WTC11 (cell line): ENCODE measurements at regions not wholly inside any gene's neighbourhood (a gene's known extent, or its start where the extent isn't known, plus 50 kb on each side); places are given as distances from the start of the nearest gene placed in this dataset.

Experiments
- ATAC-seq: fragments of 200-7000 bp; cut with Tn5 transposase; 2 replicates; pipeline ENCODE4 v1.10.0; 2021; ENCODE audit warnings: mild to moderate bottlenecking, moderate library complexity
- CTCF ChIA-PET: fragments of 300-600 bp; sonication (Branson Sonifier 250); formaldehyde crosslinking; loops from one replicate; lab custom pipeline; 2021; ENCODE audit warnings: antibody characterized with exemption; lab: Charles Lee
- POLR2A ChIA-PET: fragments of 350-600 bp; sonication (Branson Sonifier 250); formaldehyde crosslinking; loops from one replicate; lab custom pipeline; 2021; ENCODE audit warnings: antibody characterized with exemption; lab: Charles Lee
- DNase-seq: peaks from one replicate; pipeline ENCODE4 v3.0.0; 2021; ENCODE audit warnings: low spot score
- H3K27ac Mint-ChIP-seq: 2 replicates; pipeline ENCODE4 v1.8.0; 2021; ENCODE audit warnings: mixed read lengths
- H3K27me3 Mint-ChIP-seq: 2 replicates; pipeline ENCODE4 v1.8.0; 2021; ENCODE audit warnings: low read depth, mild to moderate bottlenecking, moderate library complexity, mixed read lengths
- H3K36me3 Mint-ChIP-seq: 2 replicates; pipeline ENCODE4 v1.8.0; 2021; ENCODE audit warnings: mixed read lengths
- H3K4me1 Mint-ChIP-seq: 2 replicates; pipeline ENCODE4 v1.8.0; 2022; ENCODE audit warnings: mixed read lengths
- H3K4me3 Mint-ChIP-seq: 2 replicates; pipeline ENCODE4 v1.8.0; 2021; ENCODE audit warnings: mild to moderate bottlenecking, moderate library complexity, mixed read lengths
- H3K9me3 Mint-ChIP-seq: 2 replicates; pipeline ENCODE4 v1.8.0; 2021; ENCODE audit warnings: mixed read lengths
- CBFB ChIP-seq: sonication (generic); formaldehyde crosslinking; IDR thresholded peaks from 2 replicates; pipeline ENCODE4 v1.8.1; 2022; ENCODE audit warnings: mild to moderate bottlenecking, low read depth, missing genetic modification reagents
- EMX1 ChIP-seq: fragments of 250-450 bp; sonication (Bioruptor Pico); IDR thresholded peaks from 2 replicates; pipeline ENCODE4 v1.8.0; 2021; ENCODE audit warnings: mild to moderate bottlenecking
- JAZF1 ChIP-seq: fragments of 250-450 bp; sonication (Bioruptor Pico); IDR thresholded peaks from 2 replicates; pipeline ENCODE4 v1.9.0; 2021; ENCODE audit warnings: moderate library complexity, mild to moderate bottlenecking, inconsistent platforms
- NR3C1 ChIP-seq: sonication (generic); formaldehyde crosslinking; conservative IDR thresholded peaks from 2 replicates; pipeline ENCODE4 v1.8.1; 2023; ENCODE audit warnings: low read depth, mild to moderate bottlenecking, missing genetic modification reagents
- OVOL2 ChIP-seq: fragments of 250-450 bp; sonication (Bioruptor Pico); IDR thresholded peaks from 2 replicates; pipeline ENCODE4 v1.9.0; 2021; ENCODE audit warnings: mild to moderate bottlenecking, borderline replicate concordance
- SMAD3 ChIP-seq: sonication (generic); formaldehyde crosslinking; IDR thresholded peaks from 2 replicates; pipeline ENCODE4 v1.8.0; 2022; ENCODE audit warnings: missing genetic modification reagents, mild to moderate bottlenecking, borderline replicate concordance
- SOX15 ChIP-seq: fragments of 250-450 bp; sonication (Bioruptor Pico); IDR thresholded peaks from 2 replicates; pipeline ENCODE4 v1.9.0; 2021; ENCODE audit warnings: mild to moderate bottlenecking
- SP1 ChIP-seq: sonication (generic); formaldehyde crosslinking; conservative IDR thresholded peaks from 2 replicates; pipeline ENCODE4 v1.8.1; 2022; ENCODE audit warnings: missing genetic modification reagents
- TCF7 ChIP-seq: sonication (generic); formaldehyde crosslinking; IDR thresholded peaks from 2 replicates; pipeline ENCODE4 v1.8.0; 2022; ENCODE audit warnings: mild to moderate bottlenecking, low read depth, missing genetic modification reagents, moderate library complexity
- ZNF671 ChIP-seq: fragments of 250-450 bp; sonication (Bioruptor Pico); IDR thresholded peaks from 2 replicates; pipeline ENCODE4 v1.8.0; 2021; ENCODE audit warnings: mild to moderate bottlenecking
- TF ChIP-seq, protein P1 (sequence below): sonication (generic); formaldehyde crosslinking; IDR thresholded peaks from 2 replicates; pipeline ENCODE4 v1.8.1; 2022; ENCODE audit warnings: low read depth, mild to moderate bottlenecking, moderate library complexity, missing genetic modification reagents, borderline replicate concordance
- TF ChIP-seq, protein P2 (sequence below): fragments of 250-450 bp; sonication (Bioruptor Pico); IDR thresholded peaks from 2 replicates; pipeline ENCODE4 v1.9.0; 2021; ENCODE audit warnings: moderate library complexity, mild to moderate bottlenecking, inconsistent platforms, borderline replicate concordance
- TF ChIP-seq, protein P3 (sequence below): sonication (generic); formaldehyde crosslinking; IDR thresholded peaks from 2 replicates; pipeline ENCODE4 v1.8.0; 2023; ENCODE audit warnings: mild to moderate bottlenecking, missing genetic modification reagents
- TF ChIP-seq, protein P4 (sequence below): sonication (generic); formaldehyde crosslinking; IDR thresholded peaks from 2 replicates; pipeline ENCODE4 v1.8.0; 2022; ENCODE audit warnings: mild to moderate bottlenecking, missing genetic modification reagents
- TF ChIP-seq, protein P5 (sequence below): sonication (generic); formaldehyde crosslinking; IDR thresholded peaks from 2 replicates; pipeline ENCODE4 v1.8.0; 2022; ENCODE audit warnings: mild to moderate bottlenecking, missing genetic modification reagents
- TF ChIP-seq, protein P6 (sequence below): sonication (generic); formaldehyde crosslinking; IDR thresholded peaks from 2 replicates; pipeline ENCODE4 v1.8.0; 2023; ENCODE audit warnings: missing genetic modification reagents, mild to moderate bottlenecking, borderline replicate concordance

DNA sequence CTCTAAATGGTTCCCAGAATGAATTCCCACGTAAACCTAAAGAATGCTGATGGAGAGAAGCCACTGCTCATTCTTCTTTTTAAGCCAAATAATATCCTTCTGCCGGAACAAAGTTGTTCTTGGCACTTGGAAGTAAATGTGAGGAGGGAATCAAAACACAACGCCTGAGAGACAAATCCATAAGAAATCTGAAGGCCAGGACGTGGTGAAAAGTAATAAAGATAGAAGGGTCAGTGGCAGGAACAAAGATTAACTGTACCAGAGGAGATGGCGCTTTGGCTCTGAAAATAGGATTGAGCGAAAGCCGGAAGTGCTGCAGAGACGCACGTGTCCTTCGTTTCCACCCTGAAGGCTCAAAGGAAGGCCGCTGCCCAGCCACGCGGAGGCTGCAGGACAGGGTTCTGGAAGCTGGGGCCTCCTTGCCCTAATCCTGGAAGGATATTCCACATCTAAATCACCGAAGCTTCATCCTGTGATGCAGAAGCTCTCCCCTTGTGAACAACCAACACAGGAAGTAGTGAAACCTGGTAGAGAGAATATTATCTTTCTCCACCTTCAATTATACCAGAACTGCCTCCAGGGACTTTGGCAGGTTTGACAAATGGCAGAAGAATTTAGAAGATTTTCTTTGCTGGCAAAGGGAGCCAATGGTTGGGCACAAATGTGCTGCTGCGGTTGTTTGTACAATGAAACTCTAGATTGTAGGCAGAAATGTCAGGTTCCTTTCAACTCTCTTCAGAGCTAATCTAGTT lies 214.6 kb upstream of the SERP2 start:
- H3K36me3 Mint-ChIP-seq, result no peaks in the 10 kb centered on the region
- ATAC-seq (no peak), DNase-seq (no peak)
- H3K4me3 Mint-ChIP-seq, result no peak overlapping the region
- POLR2A ChIA-PET, result no interaction called here
- CTCF ChIA-PET, result no interaction called here
- H3K27ac Mint-ChIP-seq, result no peak overlapping the region
- TF ChIP-seq SOX15 (CRISPR knock-in tag) (no peak), CBFB (no peak), NR3C1 (CRISPR knock-in tag) (no peak)
- TF ChIP-seq, protein P1, sequence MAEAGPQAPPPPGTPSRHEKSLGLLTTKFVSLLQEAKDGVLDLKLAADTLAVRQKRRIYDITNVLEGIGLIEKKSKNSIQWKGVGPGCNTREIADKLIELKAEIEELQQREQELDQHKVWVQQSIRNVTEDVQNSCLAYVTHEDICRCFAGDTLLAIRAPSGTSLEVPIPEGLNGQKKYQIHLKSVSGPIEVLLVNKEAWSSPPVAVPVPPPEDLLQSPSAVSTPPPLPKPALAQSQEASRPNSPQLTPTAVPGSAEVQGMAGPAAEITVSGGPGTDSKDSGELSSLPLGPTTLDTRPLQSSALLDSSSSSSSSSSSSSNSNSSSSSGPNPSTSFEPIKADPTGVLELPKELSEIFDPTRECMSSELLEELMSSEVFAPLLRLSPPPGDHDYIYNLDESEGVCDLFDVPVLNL (CRISPR knock-in tag), result no peak
- TF ChIP-seq, protein P2, sequence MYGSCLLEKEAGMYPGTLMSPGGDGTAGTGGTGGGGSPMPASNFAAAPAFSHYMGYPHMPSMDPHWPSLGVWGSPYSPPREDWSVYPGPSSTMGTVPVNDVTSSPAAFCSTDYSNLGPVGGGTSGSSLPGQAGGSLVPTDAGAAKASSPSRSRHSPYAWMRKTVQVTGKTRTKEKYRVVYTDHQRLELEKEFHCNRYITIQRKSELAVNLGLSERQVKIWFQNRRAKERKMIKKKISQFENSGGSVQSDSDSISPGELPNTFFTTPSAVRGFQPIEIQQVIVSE (CRISPR knock-in tag), result no peak
- TF ChIP-seq, protein P3, sequence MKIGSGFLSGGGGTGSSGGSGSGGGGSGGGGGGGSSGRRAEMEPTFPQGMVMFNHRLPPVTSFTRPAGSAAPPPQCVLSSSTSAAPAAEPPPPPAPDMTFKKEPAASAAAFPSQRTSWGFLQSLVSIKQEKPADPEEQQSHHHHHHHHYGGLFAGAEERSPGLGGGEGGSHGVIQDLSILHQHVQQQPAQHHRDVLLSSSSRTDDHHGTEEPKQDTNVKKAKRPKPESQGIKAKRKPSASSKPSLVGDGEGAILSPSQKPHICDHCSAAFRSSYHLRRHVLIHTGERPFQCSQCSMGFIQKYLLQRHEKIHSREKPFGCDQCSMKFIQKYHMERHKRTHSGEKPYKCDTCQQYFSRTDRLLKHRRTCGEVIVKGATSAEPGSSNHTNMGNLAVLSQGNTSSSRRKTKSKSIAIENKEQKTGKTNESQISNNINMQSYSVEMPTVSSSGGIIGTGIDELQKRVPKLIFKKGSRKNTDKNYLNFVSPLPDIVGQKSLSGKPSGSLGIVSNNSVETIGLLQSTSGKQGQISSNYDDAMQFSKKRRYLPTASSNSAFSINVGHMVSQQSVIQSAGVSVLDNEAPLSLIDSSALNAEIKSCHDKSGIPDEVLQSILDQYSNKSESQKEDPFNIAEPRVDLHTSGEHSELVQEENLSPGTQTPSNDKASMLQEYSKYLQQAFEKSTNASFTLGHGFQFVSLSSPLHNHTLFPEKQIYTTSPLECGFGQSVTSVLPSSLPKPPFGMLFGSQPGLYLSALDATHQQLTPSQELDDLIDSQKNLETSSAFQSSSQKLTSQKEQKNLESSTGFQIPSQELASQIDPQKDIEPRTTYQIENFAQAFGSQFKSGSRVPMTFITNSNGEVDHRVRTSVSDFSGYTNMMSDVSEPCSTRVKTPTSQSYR (CRISPR knock-in tag), result no peak
- TF ChIP-seq, protein P4, sequence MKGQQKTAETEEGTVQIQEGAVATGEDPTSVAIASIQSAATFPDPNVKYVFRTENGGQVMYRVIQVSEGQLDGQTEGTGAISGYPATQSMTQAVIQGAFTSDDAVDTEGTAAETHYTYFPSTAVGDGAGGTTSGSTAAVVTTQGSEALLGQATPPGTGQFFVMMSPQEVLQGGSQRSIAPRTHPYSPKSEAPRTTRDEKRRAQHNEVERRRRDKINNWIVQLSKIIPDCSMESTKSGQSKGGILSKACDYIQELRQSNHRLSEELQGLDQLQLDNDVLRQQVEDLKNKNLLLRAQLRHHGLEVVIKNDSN (CRISPR knock-in tag), result no peak
- TF ChIP-seq, protein P5, sequence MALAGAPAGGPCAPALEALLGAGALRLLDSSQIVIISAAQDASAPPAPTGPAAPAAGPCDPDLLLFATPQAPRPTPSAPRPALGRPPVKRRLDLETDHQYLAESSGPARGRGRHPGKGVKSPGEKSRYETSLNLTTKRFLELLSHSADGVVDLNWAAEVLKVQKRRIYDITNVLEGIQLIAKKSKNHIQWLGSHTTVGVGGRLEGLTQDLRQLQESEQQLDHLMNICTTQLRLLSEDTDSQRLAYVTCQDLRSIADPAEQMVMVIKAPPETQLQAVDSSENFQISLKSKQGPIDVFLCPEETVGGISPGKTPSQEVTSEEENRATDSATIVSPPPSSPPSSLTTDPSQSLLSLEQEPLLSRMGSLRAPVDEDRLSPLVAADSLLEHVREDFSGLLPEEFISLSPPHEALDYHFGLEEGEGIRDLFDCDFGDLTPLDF (CRISPR knock-in tag), result no peak
- H3K4me1 Mint-ChIP-seq, result peaks cover 8% of the 10 kb centered on the region
- no peaks in the 10 kb centered on the region for H3K27me3 Mint-ChIP-seq
- H3K9me3 Mint-ChIP-seq, result no peaks in the 10 kb centered on the region

DNA sequence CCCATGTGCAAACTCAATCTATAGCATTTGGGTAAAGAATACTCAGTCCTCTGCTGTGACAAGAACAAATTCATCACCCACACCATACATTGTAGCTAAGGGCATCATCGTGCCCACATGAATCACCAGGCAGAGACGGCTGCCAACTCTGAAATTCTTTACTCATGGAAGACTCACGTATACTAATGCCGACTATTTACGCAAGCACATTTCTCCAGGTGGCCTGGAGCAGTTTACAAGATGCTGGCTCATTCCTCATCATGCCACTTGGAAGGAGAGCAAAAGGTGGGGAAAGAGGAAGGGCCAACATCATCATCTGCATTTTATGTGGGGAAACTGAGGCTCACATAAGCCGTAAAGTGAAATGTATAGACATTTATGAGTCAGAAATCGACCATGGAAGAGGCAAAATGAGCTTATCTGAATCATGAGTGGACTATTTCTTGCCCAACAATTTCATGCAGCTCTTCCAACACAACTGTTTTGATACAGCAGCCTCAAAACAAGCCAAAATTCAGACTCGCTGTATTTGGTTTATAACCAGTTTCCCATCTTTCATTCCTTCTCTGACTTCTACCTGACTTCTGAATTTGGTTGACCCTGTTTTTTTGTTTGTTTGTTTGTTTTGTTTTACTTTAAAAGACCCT lies 213.9 kb upstream of the SERP2 start:
- no peak overlapping the region for H3K27ac Mint-ChIP-seq
- no peak for TF ChIP-seq OVOL2 (CRISPR knock-in tag)
- TF ChIP-seq ZNF671, result no peak
- no peak for TF ChIP-seq SP1
- TF ChIP-seq, protein P6, sequence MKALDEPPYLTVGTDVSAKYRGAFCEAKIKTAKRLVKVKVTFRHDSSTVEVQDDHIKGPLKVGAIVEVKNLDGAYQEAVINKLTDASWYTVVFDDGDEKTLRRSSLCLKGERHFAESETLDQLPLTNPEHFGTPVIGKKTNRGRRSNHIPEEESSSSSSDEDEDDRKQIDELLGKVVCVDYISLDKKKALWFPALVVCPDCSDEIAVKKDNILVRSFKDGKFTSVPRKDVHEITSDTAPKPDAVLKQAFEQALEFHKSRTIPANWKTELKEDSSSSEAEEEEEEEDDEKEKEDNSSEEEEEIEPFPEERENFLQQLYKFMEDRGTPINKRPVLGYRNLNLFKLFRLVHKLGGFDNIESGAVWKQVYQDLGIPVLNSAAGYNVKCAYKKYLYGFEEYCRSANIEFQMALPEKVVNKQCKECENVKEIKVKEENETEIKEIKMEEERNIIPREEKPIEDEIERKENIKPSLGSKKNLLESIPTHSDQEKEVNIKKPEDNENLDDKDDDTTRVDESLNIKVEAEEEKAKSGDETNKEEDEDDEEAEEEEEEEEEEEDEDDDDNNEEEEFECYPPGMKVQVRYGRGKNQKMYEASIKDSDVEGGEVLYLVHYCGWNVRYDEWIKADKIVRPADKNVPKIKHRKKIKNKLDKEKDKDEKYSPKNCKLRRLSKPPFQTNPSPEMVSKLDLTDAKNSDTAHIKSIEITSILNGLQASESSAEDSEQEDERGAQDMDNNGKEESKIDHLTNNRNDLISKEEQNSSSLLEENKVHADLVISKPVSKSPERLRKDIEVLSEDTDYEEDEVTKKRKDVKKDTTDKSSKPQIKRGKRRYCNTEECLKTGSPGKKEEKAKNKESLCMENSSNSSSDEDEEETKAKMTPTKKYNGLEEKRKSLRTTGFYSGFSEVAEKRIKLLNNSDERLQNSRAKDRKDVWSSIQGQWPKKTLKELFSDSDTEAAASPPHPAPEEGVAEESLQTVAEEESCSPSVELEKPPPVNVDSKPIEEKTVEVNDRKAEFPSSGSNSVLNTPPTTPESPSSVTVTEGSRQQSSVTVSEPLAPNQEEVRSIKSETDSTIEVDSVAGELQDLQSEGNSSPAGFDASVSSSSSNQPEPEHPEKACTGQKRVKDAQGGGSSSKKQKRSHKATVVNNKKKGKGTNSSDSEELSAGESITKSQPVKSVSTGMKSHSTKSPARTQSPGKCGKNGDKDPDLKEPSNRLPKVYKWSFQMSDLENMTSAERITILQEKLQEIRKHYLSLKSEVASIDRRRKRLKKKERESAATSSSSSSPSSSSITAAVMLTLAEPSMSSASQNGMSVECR, result no peak
- TF ChIP-seq, protein P3 (CRISPR knock-in tag), result no peak
- no peak for TF ChIP-seq TCF7 (CRISPR knock-in tag)
- TF ChIP-seq, protein P5 (CRISPR knock-in tag), result no peak
- no peak for TF ChIP-seq SOX15 (CRISPR knock-in tag)
- TF ChIP-seq JAZF1 (CRISPR knock-in tag), result no peak
- no peak for TF ChIP-seq EMX1 (CRISPR knock-in tag)
- TF ChIP-seq SMAD3 (CRISPR knock-in tag), result no peak

More for the DNA sequence above, 213.9 kb upstream of the SERP2 start:
- ChIA-PET CTCF (no interaction called here), POLR2A (no interaction called here)
- no peaks in the 10 kb centered on the region for H3K9me3 Mint-ChIP-seq
- no peaks in the 10 kb centered on the region for H3K36me3 Mint-ChIP-seq
- H3K4me3 Mint-ChIP-seq, result no peak overlapping the region
- no peaks in the 10 kb centered on the region for H3K27me3 Mint-ChIP-seq
- no peak for DNase-seq
- H3K4me1 Mint-ChIP-seq, result peaks cover 8% of the 10 kb centered on the region
- ATAC-seq, result no peak
